Colonic mucosa (tissue), 4 donors: ENCODE measurements at regions not wholly inside any gene's neighbourhood (a gene's known extent, or its start where the extent isn't known, plus 50 kb on each side); places are given as distances from the start of the nearest gene placed in this dataset.
"Not testable (repeated sequence)": the region's sequence is repeated elsewhere in the genome, so short reads cannot be mapped to it uniquely, and the experiment has no call there.

Experiments used
- DNase-seq: peaks from one replicate; pipeline ENCODE4 v3.0.0-alpha.2; 2020
- H3K27ac ChIP-seq: fragments of 200-600 bp; one replicate; pipeline ENCODE4 v1.8.0; 2021
- H3K27me3 ChIP-seq: fragments of 200-600 bp; one replicate; pipeline ENCODE4 v1.8.0; 2021
- H3K36me3 ChIP-seq: fragments of 200-600 bp; one replicate; pipeline ENCODE4 v1.8.0; 2021
- H3K4me1 ChIP-seq: fragments of 200-600 bp; one replicate; pipeline ENCODE4 v1.8.0; 2021; ENCODE audit warnings: mild to moderate bottlenecking
- H3K4me3 ChIP-seq: fragments of 200-600 bp; one replicate; pipeline ENCODE4 v1.8.0; 2021
- H3K9ac ChIP-seq, 2 donors: one replicate each; pipeline ENCODE4 v1.7.0; 2013; ENCODE audit warnings: control low read depth in 2 of 2, low read depth in 2 of 2, low read length in 2 of 2
- H3K9me3 ChIP-seq: fragments of 200-600 bp; one replicate; pipeline ENCODE4 v1.8.0; 2021
- CTCF ChIP-seq: fragments of 200-600 bp; IDR thresholded peaks from one replicate; pipeline ENCODE4 v1.8.0; 2022; ENCODE audit warnings: antibody characterized with exemption, mild to moderate bottlenecking
- intact Hi-C: fragments of 100-400 bp; cut with DNase I; formaldehyde crosslinking; loops from one replicate; pipeline ENCODE4 v1.14.1; 2022
- donor health status: healthy.
- donor health status: DM: no; HTN: no; CAD: no.
- donor health status: DM: no; HTN: no; CAD: no.

- Histone ChIP-seq H3K4me1 (no peaks in the 10 kb centered on the region), H3K9ac (no peak overlapping the region), H3K9me3 (no peaks in the 10 kb centered on the region), H3K27ac (no peak overlapping the region), H3K4me3 (no peak overlapping the region), H3K27me3 (no peaks in the 10 kb centered on the region), H3K36me3 (no peaks in the 10 kb centered on the region)
- no peak for TF ChIP-seq CTCF
- no peak for DNase-seq
- intact Hi-C loops: no loop called here
Measured at GRCh38 chr7:112945046-112945445, 141.6 kb downstream of the GPR85 start.

DNA sequence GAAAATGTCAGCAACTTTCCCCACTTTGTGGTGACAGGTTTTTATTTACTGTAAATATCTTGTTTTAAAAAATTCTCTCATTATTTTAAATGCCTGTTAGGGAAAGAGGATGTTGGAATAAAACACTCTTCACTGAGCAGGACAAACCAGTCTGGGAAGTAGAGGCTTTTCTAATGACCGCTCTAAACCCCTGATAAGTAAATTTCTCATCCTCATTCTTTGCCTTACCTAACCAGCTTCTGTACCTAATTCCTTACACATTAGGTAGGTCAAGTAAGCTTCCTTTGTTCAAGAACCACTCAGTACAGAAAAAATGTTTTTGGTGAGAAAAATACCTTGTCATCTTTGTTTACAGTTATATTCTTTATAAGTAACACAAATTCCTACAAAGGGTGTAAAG is 143.6 kb downstream of the GPR85 start:
- intact Hi-C loops: no loop called here
- Histone ChIP-seq H3K4me1 (no peaks in the 10 kb centered on the region), H3K27me3 (no peaks in the 10 kb centered on the region), H3K9me3 (no peaks in the 10 kb centered on the region), H3K36me3 (no peaks in the 10 kb centered on the region), H3K27ac (no peak overlapping the region), H3K9ac (no peak overlapping the region), H3K4me3 (no peak overlapping the region)
- no peak for TF ChIP-seq CTCF
- no peak for DNase-seq

- H3K4me3 ChIP-seq, H3K27me3 ChIP-seq, H3K27ac ChIP-seq, H3K36me3 ChIP-seq, H3K4me1 ChIP-seq, DNase-seq, intact Hi-C loops, H3K9me3 ChIP-seq, H3K9ac ChIP-seq: not testable (repeated sequence)
Measured at GRCh38 chr7:112942125-112942524, 144.5 kb downstream of the GPR85 start.

- peak overlapping the region; percentile 86 for H3K4me3 ChIP-seq
- H3K27ac ChIP-seq: peak overlapping the region; percentile 58
- H3K27me3 ChIP-seq: no peaks in the 10 kb centered on the region
- no peak for DNase-seq
- no peaks in the 10 kb centered on the region for H3K9me3 ChIP-seq
- intact Hi-C loops: no loop called here
- no peaks in the 10 kb centered on the region for H3K36me3 ChIP-seq
- H3K9ac ChIP-seq: peak overlapping the region; percentile 9 to 81
- no peaks in the 10 kb centered on the region for H3K4me1 ChIP-seq
- TF ChIP-seq CTCF: no peak
Measured at GRCh38 chr7:112940314-112940732, 146.3 kb downstream of the GPR85 start.

GRCh38 chr7:112939574-112940313 is 146.9 kb downstream of the GPR85 start:
- peak; percentile 100 for DNase-seq
- H3K36me3 ChIP-seq: no peaks in the 10 kb centered on the region

More at GRCh38 chr7:112939574-112940313, 146.9 kb downstream of the GPR85 start:
- Histone ChIP-seq H3K27me3 (no peaks in the 10 kb centered on the region), H3K9ac (peak overlapping the region; percentile 87 to 91), H3K27ac (peak overlapping the region; percentile 60), H3K4me3 (peak overlapping the region; percentile 86), H3K4me1 (no peaks in the 10 kb centered on the region), H3K9me3 (no peaks in the 10 kb centered on the region)
- no peak for TF ChIP-seq CTCF
- intact Hi-C loops: no loop called here
